GM13977 (cell line): ENCODE measurements at regions not wholly inside any gene's neighbourhood (a gene's known extent, or its start where the extent isn't known, plus 50 kb on each side); places are given as distances from the start of the nearest gene placed in this dataset.
"Not testable (repeated sequence)": the region's sequence is repeated elsewhere in the genome, so short reads cannot be mapped to it uniquely, and the experiment has no call there.

Source experiments
- DNase-seq: peaks from one replicate; pipeline ENCODE4 v3.0.0; 2012; ENCODE audit warnings: low spot score
- in situ Hi-C: fragments of 300-500 bp; cut with MboI; formaldehyde crosslinking; loops from one replicate; pipeline ENCODE4 v1.12.0; 2022; ENCODE audit warnings: low sequenced_read_pairs, low pct_unique_long_range_greater_than_20kb, mixed read lengths, inconsistent platforms; ENCODE audit not compliant: unreplicated experiment
- TF ChIP-seq, protein P1 (sequence below): IDR thresholded peaks from 2 replicates; pipeline ENCODE4 v1.5.1; 2012; ENCODE audit warnings: mild to moderate bottlenecking, control low read depth; ENCODE audit not compliant: insufficient read depth; ENCODE audit errors: extremely low read depth, missing control alignments

DNA sequence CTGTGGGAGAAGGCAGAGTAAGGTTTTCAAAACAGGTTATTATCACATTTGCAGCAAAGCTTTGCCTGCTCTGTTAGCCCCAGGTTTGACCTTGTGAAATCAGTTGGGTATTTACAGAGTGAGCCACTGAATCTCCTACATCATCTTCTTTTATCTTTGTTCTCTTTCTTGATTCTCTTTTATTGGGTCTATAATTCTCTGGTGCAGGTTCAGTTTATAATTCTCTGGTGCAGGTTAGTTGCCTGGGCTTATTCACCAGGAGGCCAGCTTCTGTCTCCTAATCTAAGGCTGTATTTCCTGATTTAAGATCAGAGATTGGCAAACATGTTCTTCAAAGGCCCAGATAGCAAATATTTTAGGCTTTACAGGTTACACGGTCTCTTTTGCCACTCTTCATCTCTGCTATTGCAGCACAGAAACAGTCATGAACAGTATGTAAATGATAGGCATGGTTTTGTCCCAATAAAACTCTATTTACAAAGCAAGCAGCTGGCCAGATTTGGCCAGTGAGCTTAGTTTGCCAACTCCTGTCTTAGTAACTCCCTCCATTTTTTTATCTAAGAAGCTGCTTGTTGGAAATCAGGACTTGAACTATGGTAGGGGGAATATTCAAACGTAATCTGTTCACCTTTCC is 205.0 kb upstream of the RIMS1 start:
- DNase-seq = no peak
- in situ Hi-C loops = no loop called here
- TF ChIP-seq, protein P1, sequence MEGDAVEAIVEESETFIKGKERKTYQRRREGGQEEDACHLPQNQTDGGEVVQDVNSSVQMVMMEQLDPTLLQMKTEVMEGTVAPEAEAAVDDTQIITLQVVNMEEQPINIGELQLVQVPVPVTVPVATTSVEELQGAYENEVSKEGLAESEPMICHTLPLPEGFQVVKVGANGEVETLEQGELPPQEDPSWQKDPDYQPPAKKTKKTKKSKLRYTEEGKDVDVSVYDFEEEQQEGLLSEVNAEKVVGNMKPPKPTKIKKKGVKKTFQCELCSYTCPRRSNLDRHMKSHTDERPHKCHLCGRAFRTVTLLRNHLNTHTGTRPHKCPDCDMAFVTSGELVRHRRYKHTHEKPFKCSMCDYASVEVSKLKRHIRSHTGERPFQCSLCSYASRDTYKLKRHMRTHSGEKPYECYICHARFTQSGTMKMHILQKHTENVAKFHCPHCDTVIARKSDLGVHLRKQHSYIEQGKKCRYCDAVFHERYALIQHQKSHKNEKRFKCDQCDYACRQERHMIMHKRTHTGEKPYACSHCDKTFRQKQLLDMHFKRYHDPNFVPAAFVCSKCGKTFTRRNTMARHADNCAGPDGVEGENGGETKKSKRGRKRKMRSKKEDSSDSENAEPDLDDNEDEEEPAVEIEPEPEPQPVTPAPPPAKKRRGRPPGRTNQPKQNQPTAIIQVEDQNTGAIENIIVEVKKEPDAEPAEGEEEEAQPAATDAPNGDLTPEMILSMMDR = no peak

DNA sequence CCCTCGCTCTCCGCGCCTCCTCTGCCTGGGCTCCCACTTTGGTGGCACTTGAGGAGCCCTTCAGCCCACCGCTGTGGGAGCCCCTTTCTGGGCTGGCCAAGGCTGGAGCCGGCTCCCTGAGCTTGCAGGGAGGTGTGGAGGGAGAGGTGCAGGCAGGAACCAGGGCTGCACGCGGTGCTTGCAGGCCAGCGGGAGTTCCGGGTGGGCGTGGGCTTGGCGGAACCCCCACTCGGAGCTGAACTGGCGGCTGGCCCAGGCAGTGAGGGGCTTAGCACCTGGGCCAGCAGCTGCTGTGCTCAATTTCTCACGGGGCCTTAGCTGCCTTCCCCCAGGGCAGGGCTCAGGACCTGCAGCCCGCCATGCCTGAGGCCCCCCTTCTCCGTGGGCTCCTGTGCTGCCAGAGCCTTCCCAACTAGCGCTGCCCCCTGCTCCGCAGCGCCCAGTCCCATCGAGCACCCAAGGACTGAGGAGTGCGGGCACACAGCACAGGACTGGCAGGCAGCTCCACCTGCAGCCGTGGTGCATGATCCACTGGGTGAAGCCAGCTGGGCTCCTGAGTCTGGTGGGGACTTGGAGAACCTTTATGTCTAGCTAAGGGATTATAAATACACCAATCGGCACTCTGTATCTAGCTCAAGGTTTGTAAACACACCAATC is 200.2 kb upstream of the RIMS1 start:
- in situ Hi-C loops, DNase-seq: not testable (repeated sequence)

DNA sequence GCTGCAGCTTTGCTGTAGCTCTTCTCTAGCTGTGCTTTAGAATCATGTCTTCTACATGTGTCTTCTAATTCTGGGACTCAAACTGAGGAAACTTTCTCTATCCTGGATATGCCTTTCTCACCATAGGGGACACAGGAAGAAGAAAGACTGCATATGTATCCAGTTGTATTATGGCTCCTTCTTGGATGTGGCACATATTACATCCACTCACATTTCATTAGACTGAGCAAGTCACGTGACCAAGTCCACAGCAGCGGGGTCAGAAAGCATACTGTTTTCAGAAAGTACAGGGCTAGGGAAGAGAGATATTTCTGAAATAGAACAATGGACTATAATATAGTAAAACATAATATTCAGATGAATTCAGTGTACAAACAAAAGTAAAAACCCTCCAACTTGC is 187.6 kb upstream of the RIMS1 start:
- DNase-seq = no peak
- in situ Hi-C loops = no loop called here
- TF ChIP-seq, protein P1 = no peak

DNA sequence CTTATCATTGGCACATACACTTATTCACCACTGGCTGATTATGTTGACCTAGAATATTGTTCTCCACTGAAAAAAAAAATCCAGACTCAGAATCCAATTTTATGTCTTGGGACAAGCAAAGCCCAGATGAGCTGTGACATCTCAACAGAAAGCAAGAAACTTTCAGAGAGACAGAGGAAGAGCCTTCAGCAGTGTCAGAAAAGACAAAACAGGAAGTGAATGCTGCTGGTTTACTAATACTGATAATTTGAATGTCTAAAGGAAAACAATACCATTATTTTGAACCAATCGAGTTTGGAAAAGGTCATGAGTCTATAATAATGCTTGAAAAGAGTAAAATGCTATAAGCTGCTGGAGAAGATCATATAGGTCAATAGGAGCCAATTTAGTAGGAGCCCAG is 179.8 kb upstream of the RIMS1 start:
- in situ Hi-C loops = no loop called here
- no peak for DNase-seq
- TF ChIP-seq, protein P1 = no peak

DNA sequence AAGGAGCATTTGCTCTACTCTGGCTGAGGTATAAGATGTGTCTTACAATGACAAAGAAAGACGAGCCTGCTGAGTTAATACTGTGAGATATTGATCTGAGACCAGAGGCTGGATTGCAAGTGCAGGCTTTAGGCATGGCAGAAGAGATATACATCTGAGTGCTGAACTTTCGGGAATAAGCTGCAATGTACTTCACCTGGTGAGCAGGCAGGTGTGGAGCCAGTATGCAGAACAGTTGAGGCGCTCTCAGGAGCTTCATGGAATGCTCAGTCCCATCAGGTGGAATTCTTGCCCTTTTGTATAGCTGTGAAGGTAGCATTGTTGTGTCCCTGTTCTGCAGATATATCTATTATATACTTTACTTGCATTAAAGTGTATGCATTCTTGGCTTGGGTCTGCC is 179.3 kb upstream of the RIMS1 start:
- in situ Hi-C loops = no loop called here
- TF ChIP-seq, protein P1 = no peak
- DNase-seq = no peak

DNA sequence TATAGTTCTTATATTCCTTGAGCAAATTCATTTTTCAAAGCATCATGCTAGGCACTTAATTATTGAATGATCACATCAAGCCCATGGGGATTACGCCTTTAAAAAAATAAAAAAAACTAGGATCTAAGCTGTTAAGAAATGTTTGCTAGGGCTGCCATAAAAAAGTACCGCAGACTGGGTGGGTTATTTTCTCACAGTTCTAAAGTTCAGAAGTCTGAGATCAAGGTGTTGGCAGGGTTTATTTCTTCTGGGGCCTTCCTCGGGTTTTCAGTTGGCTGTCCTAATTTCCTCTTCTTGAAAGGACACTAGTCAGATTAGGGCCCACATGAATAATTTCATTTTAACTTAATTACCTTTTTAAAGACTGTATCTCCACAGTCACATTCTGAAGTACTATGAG is 165.6 kb upstream of the RIMS1 start:
- in situ Hi-C loops = no loop called here
- TF ChIP-seq, protein P1 = no peak
- DNase-seq = no peak

DNA sequence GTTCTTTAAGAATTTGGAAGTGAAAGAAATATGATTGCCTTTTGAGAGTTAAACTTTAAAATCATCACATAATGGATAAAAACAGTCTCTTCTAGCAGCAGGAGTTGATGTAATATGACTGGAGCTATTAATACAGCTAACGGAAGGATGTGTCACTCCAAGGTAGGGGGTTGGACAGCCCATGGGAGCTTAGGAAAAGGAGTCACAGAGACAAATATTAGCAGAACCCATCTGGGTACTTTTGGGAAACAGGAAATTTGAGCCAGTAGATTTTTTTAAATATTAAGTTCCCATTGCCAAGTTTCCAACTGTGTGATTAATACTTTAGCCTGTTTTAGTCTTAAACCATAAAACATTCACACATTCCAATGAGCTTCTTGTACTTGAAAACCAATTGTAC is 164.7 kb upstream of the RIMS1 start:
- DNase-seq = no peak
- in situ Hi-C loops = no loop called here
- TF ChIP-seq, protein P1 = no peak
